Ramos (cell line): ENCODE measurements at regions not wholly inside any gene's neighbourhood (a gene's known extent, or its start where the extent isn't known, plus 50 kb on each side); places are given as distances from the start of the nearest gene placed in this dataset.
"Not testable (repeated sequence)": the region's sequence is repeated elsewhere in the genome, so short reads cannot be mapped to it uniquely, and the experiment has no call there.

Source experiments
- in situ Hi-C: fragments of 300-500 bp; cut with MboI; formaldehyde crosslinking; loops from one replicate; pipeline ENCODE4 v1.14.3; 2022; ENCODE audit warnings: low sequenced_read_pairs; ENCODE audit not compliant: unreplicated experiment

- in situ Hi-C loops: loop anchor here (25.0 kb wide), 1 partner anchor 1835 kb away; no protein-coding TSS in a partner anchor
Measured at GRCh38 chr11:96447208-96448110, 57.6 kb downstream of the JRKL start.

- in situ Hi-C loops: loop anchor here (25.0 kb wide), 1 partner anchor 1836 kb away; no protein-coding TSS in a partner anchor
Measured at GRCh38 chr11:96448225-96448624, 58.4 kb downstream of the JRKL start.

- in situ Hi-C loops: loop anchor here (25.0 kb wide), 1 partner anchor 681 kb away; no protein-coding TSS in a partner anchor
Measured at GRCh38 chr11:96456111-96456510, 66.3 kb downstream of the JRKL start.

- in situ Hi-C loops: loop anchor here (25.0 kb wide), 1 partner anchor 678 kb away; no protein-coding TSS in a partner anchor
Measured at GRCh38 chr11:96459751-96460150, 69.9 kb downstream of the JRKL start.

GRCh38 chr11:96461871-96462270 is 72.1 kb downstream of the JRKL start:
- in situ Hi-C loops: loop anchor here (25.0 kb wide), 1 partner anchor 675 kb away; no protein-coding TSS in a partner anchor

- in situ Hi-C loops: loop anchor here (25.0 kb wide), 1 partner anchor 672 kb away; no protein-coding TSS in a partner anchor
Measured at GRCh38 chr11:96464700-96465307, 75.0 kb downstream of the JRKL start.

- in situ Hi-C loops: loop anchor here (25.0 kb wide), 1 partner anchor 672 kb away; no protein-coding TSS in a partner anchor
Measured at GRCh38 chr11:96465512-96465911, 75.7 kb downstream of the JRKL start.

- in situ Hi-C loops: loop anchor here (25.0 kb wide), 1 partner anchor 671 kb away; no protein-coding TSS in a partner anchor
Measured at GRCh38 chr11:96466607-96467006, 76.8 kb downstream of the JRKL start.

GRCh38 chr11:96469776-96470175 is 80.0 kb downstream of the JRKL start:
- in situ Hi-C loops: loop anchor here (25.0 kb wide), 1 partner anchor 668 kb away; no protein-coding TSS in a partner anchor

GRCh38 chr11:96470521-96470920 is 80.7 kb downstream of the JRKL start:
- in situ Hi-C loops: loop anchor here (25.0 kb wide), 1 partner anchor 667 kb away; no protein-coding TSS in a partner anchor

GRCh38 chr11:96472085-96472484 is 82.3 kb downstream of the JRKL start:
- in situ Hi-C loops: loop anchor here (25.0 kb wide), 1 partner anchor 665 kb away; no protein-coding TSS in a partner anchor

- in situ Hi-C loops: loop anchor here (25.0 kb wide), 1 partner anchor 663 kb away; no protein-coding TSS in a partner anchor
Measured at GRCh38 chr11:96474263-96474662, 84.5 kb downstream of the JRKL start.

GRCh38 chr11:96481204-96481603 is 91.4 kb downstream of the JRKL start:
- in situ Hi-C loops: no loop called here

GRCh38 chr11:96481771-96482170 is 92.0 kb downstream of the JRKL start:
- in situ Hi-C loops: no loop called here

- in situ Hi-C loops: no loop called here
Measured at GRCh38 chr11:96482193-96482592, 92.4 kb downstream of the JRKL start.

GRCh38 chr11:96483374-96483955 is 93.7 kb downstream of the JRKL start:
- in situ Hi-C loops: no loop called here

GRCh38 chr11:96484361-96484760 is 94.5 kb downstream of the JRKL start:
- in situ Hi-C loops: no loop called here

GRCh38 chr11:96486890-96487611 is 97.2 kb downstream of the JRKL start:
- in situ Hi-C loops: no loop called here

- in situ Hi-C loops: not testable (repeated sequence)
Measured at GRCh38 chr11:96488911-96489310, 99.1 kb downstream of the JRKL start.

GRCh38 chr11:96500440-96500839 is 110.6 kb downstream of the JRKL start:
- in situ Hi-C loops: no loop called here
